ENCODE measurements at regions not wholly inside any gene's neighbourhood (a gene's known extent, or its start where the extent isn't known, plus 50 kb on each side); places are given as distances from the start of the nearest gene placed in this dataset.
A peak's percentile ranks its signal among the peaks of the same experiment; 100 is the strongest.

DNA sequence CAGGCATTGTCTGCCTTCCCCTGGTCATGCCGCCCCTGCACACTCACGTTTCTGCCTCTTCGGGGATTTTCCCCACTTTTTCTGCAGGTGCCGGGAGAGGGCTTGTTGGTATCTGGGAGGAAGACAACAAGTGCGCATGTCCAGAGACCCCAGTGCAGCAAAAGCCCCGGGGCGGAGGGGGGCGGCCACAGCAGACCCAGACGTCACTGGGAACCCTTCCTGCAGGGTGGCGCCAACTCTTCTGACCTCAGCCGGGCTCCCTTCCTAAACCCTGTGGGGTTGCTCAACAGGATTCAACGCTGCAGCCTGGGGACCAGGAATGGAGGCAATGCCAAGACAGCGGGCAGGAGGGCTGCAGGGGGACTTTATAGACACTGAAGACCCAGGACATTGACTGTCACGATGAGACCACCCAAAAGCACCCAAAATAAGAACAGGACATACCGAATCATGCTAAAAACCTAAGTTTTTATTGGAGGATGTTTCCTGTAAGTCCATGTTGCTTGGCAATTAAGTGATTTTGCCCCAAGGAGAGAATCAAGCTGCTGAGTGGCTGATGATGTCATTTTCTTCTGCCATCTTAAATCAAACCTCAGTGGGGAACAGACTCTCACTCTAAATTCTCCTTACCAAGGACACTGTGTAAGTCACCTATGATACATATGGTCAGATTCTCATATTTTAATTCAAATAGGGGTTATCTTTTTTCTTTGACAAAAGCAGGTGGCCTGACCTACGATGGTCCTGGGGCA, 62.9 kb upstream of the SIMC1 start:
- no peak for DNase-seq (ENCODE audit: low spot score)
- no peak for TF ChIP-seq CTCF (IDR thresholded peaks at IDR 0.05; ENCODE audit: extremely low read depth, insufficient read depth, missing control alignments)
- in situ Hi-C loops (cut with MboI; ENCODE audit: low pct_unique_long_range_greater_than_20kb, low sequenced_read_pairs, unreplicated experiment) = no loop called here

DNA sequence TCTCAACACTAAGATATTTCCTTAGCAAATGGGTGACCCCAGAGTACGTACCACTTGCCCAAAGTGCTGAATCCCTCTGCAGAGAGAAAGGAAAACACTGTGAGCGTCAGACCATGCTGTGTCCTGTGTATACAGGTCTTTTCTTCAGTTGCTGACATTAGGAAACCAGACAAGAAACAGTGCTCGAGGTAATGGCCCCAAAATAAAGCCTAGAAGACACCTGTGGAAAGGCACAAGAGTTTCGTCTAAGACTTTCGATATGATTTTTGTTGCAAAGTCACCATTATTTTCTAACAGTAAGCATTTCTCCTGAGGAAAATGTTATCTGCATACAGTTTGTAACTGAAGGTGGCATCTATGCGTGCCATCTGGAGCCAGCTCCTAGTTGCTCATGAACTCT, 62.0 kb upstream of the SIMC1 start:
- in situ Hi-C loops (cut with MboI; ENCODE audit: low pct_unique_long_range_greater_than_20kb, low sequenced_read_pairs, unreplicated experiment) = no loop called here
- DNase-seq (ENCODE audit: low spot score) = no peak
- no peak for TF ChIP-seq CTCF (IDR thresholded peaks at IDR 0.05; ENCODE audit: extremely low read depth, insufficient read depth, missing control alignments)

- peak; percentile 19 for TF ChIP-seq CTCF (IDR thresholded peaks at IDR 0.05; ENCODE audit: extremely low read depth, insufficient read depth, missing control alignments)
- no peak for DNase-seq (ENCODE audit: low spot score)
- in situ Hi-C loops (cut with MboI; ENCODE audit: low pct_unique_long_range_greater_than_20kb, low sequenced_read_pairs, unreplicated experiment) = no loop called here
Observed at GRCh38 chr5:176178789-176179188, 59.4 kb upstream of the SIMC1 start.

DNA sequence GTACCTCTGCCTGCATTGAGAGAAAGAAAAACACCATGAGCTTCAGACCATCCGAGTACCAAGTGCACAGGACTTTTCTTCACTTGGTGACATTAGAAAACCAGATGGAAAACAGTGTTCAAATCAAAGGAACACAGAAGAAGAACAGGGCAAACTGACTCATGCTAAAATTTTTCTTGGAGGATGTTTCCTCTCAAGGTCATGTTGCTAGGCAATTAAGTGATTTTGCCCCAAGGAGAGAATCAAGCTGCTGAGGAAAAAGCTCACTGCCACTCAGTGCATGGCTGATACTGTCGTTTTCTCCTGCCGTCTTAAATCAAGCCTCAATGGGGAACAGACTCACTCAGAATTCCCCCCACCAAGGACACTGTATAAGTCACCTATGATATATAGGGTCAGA, 57.9 kb upstream of the SIMC1 start:
- in situ Hi-C loops (cut with MboI; ENCODE audit: low pct_unique_long_range_greater_than_20kb, low sequenced_read_pairs, unreplicated experiment) = no loop called here
- no peak for DNase-seq (ENCODE audit: low spot score)
- TF ChIP-seq CTCF (IDR thresholded peaks at IDR 0.05; ENCODE audit: extremely low read depth, insufficient read depth, missing control alignments) = no peak

DNA sequence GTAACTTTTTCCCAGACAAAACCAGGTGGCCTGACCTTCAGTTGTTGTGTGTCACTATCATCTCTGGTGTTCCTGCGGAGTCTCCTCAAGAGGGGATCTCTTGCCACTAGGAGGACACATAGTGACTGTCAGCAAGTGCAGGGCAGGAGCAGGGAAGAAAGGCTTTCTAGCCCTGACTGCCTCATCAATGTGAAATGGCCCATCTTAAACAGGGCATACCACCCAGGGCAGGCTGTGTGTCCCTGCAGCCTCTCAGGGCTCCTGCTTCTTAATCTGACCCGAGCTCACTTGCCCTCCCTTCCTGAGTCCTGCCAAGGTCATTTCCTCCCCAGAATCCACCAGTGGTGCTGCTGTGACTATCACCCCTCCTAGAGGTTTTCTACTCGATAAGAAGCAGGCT, 57.4 kb upstream of the SIMC1 start:
- no peak for DNase-seq (ENCODE audit: low spot score)
- in situ Hi-C loops (cut with MboI; ENCODE audit: low pct_unique_long_range_greater_than_20kb, low sequenced_read_pairs, unreplicated experiment) = no loop called here
- no peak for TF ChIP-seq CTCF (IDR thresholded peaks at IDR 0.05; ENCODE audit: extremely low read depth, insufficient read depth, missing control alignments)

DNA sequence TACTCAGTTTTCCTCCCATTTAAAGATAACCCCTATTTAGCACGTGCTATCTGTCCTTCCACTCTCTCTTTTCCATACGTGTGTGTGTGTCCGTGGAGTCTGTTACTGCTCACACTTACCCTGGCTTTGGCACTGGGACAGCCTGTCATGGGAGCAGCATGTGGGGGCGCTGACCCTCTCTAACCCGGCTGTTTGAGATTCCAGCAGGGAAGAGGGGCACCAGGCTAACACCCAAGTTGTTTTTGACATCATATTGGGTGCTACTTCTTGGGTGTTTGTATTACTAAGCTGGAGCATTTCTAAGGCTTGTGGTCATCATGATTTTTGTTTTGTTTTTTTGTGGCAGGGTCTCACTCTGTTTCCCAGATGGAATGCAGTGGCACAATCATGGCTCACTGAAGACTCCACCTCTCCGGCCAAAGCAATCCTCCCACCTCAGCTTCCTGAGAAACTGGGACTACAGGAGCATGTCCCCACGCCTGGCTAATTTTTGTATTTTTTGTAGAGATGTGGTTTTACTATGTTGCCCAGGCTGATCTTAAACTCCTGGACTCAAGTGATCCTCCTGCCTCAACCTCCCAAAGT, 56.9 kb upstream of the SIMC1 start:
- DNase-seq (ENCODE audit: low spot score) = no peak
- no peak for TF ChIP-seq CTCF (IDR thresholded peaks at IDR 0.05; ENCODE audit: extremely low read depth, insufficient read depth, missing control alignments)
- in situ Hi-C loops (cut with MboI; ENCODE audit: low pct_unique_long_range_greater_than_20kb, low sequenced_read_pairs, unreplicated experiment) = no loop called here
